Endothelial cell of umbilical vein (primary cell): ENCODE measurements at regions not wholly inside any gene's neighbourhood (a gene's known extent, or its start where the extent isn't known, plus 50 kb on each side); places are given as distances from the start of the nearest gene placed in this dataset.

Source experiments
- CTCF ChIP-seq, 2 donors: IDR thresholded peaks; 1 replicate in 1 of 2; 2 replicates in 1 of 2; pipeline ENCODE4 v1.5.1; 2011; ENCODE audit warnings: low read length in 2 of 2, mild to moderate bottlenecking in 2 of 2, moderate library complexity in 2 of 2, control low read depth in 1 of 2, inconsistent platforms in 1 of 2, low read depth in 1 of 2; ENCODE audit not compliant: insufficient read depth in 1 of 2; ENCODE audit errors: extremely low read depth in 1 of 2
- EZH2 ChIP-seq: IDR thresholded peaks from 2 replicates; pipeline ENCODE4 v1.6.1; 2012; ENCODE audit warnings: borderline replicate concordance, low read depth, mild to moderate bottlenecking, moderate library complexity, low read length, inconsistent platforms; ENCODE audit not compliant: severe bottlenecking
- POLR2A ChIP-seq: IDR thresholded peaks from 2 replicates; pipeline ENCODE4 v1.6.1; 2012; ENCODE audit warnings: low read depth, mild to moderate bottlenecking, control low read depth, low read length

- no peak for TF ChIP-seq CTCF (IDR thresholded peaks at IDR 0.05; ENCODE audit: extremely low read depth in 1 of 2, insufficient read depth in 1 of 2, low read depth in 1 of 2, low read length in 2 of 2)
- no peak for TF ChIP-seq POLR2A
- no peak for TF ChIP-seq EZH2
These were observed 272.5 kb downstream of the ABHD5 start for GRCh38 chr3:43963208-43963607.
